ENCODE measurements at regions not wholly inside any gene's neighbourhood (a gene's known extent, or its start where the extent isn't known, plus 50 kb on each side); places are given as distances from the start of the nearest gene placed in this dataset.

GRCh38 chr10:44311563-44312051 lies 73.3 kb downstream of the CXCL12 start:
- TF ChIP-seq CTCF (optimal IDR thresholded peaks at IDR 0.05 in 1 of 3, IDR thresholded peaks at IDR 0.05 in 1 of 3, conservative IDR thresholded peaks at IDR 0.05 in 1 of 3; ENCODE audit: extremely low read depth in 1 of 3, insufficient read depth in 2 of 3, low read length in 3 of 3) (no peak), EZH2 (IDR thresholded peaks at IDR 0.05; ENCODE audit: low read length) (no peak)
